ENCODE measurements at regions not wholly inside any gene's neighbourhood (a gene's known extent, or its start where the extent isn't known, plus 50 kb on each side); places are given as distances from the start of the nearest gene placed in this dataset.

- DNase-seq = no peak
Observed at GRCh38 chr4:18081708-18082107, 60.2 kb upstream of the LCORL start.

GRCh38 chr4:18077808-18078207, 56.3 kb upstream of the LCORL start:
- DNase-seq = no peak

GRCh38 chr4:18075823-18076433, 54.4 kb upstream of the LCORL start:
- no peak for DNase-seq

- DNase-seq = no peak
Observed at GRCh38 chr4:18071894-18072293, 50.3 kb upstream of the LCORL start.

Measured in NCI-H510A (cell line).